A549 (cell line): ENCODE measurements at regions not wholly inside any gene's neighbourhood (a gene's known extent, or its start where the extent isn't known, plus 50 kb on each side); places are given as distances from the start of the nearest gene placed in this dataset.

Experiments used
- CTCF ChIP-seq: fragments of >200 bp; sonication (Bioruptor Twin); formaldehyde crosslinking; IDR thresholded peaks from 3 replicates; pipeline ENCODE4 v1.5.1; 2016
- RAD21 ChIP-seq, 2 experiments: fragments of >200 bp in 1 of 2; sonication (Bioruptor Twin) in 1 of 2; formaldehyde crosslinking in 1 of 2; IDR thresholded peaks in 1 of 2; conservative IDR thresholded peaks in 1 of 2; 2 replicates in 1 of 2; 3 replicates in 1 of 2; pipeline ENCODE4 v1.6.1; 2012 to 2018; ENCODE audit warnings: inconsistent platforms in 1 of 2

DNA sequence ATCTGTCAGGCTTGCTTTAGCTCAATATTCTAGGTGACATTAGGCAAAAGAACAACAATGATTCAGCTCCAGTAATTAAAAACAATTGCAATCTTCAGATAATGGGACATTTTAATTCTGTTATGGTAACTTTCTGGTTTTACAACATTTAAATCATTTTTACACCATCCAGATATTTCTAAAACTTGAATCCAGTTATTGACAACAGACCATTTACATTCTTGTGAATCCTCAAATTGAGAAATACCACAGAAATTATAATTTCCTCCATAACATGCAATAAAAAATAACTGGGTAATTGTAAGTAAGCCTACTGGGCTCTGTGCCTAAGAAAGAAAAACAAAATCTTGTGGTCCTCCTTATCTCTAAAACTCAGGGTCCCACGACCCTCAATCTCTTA lies 195.0 kb upstream of the S100G start:
- TF ChIP-seq RAD21 (conservative IDR thresholded peaks at IDR 0.05 in 1 of 2, IDR thresholded peaks at IDR 0.05 in 1 of 2) (no peak), CTCF (no peak)
